Type B pancreatic cell (in vitro differentiated cells): ENCODE measurements at regions not wholly inside any gene's neighbourhood (a gene's known extent, or its start where the extent isn't known, plus 50 kb on each side); places are given as distances from the start of the nearest gene placed in this dataset.

ENCODE experiments used
- DNase-seq: peaks from one replicate; pipeline ENCODE4 v3.0.0; 2021; ENCODE audit warnings: mixed read lengths; ENCODE audit not compliant: unreplicated experiment; ENCODE audit errors: extremely low spot score
- H3K27ac Mint-ChIP-seq: 2 replicates; pipeline ENCODE4 v1.8.0; 2021; ENCODE audit warnings: mild to moderate bottlenecking, mixed read lengths
- H3K27me3 Mint-ChIP-seq: 2 replicates; pipeline ENCODE4 v1.8.0; 2021; ENCODE audit warnings: mixed read lengths
- H3K36me3 Mint-ChIP-seq: 2 replicates; pipeline ENCODE4 v1.8.0; 2021; ENCODE audit warnings: mixed read lengths
- H3K4me1 Mint-ChIP-seq: one replicate; pipeline ENCODE4 v1.8.0; 2021; ENCODE audit warnings: mixed read lengths; ENCODE audit not compliant: unreplicated experiment
- H3K4me3 Mint-ChIP-seq: 2 replicates; pipeline ENCODE4 v1.8.0; 2021; ENCODE audit warnings: mild to moderate bottlenecking, mixed read lengths
- H3K9me3 Mint-ChIP-seq: 2 replicates; pipeline ENCODE4 v1.8.0; 2021; ENCODE audit warnings: mixed read lengths
- TF ChIP-seq, protein P1 (sequence below): fragments of 200-600 bp; sonication (generic); conservative IDR thresholded peaks from 2 replicates; pipeline ENCODE4 v1.5.0; 2021; ENCODE audit warnings: antibody characterized with exemption, mild to moderate bottlenecking

DNA sequence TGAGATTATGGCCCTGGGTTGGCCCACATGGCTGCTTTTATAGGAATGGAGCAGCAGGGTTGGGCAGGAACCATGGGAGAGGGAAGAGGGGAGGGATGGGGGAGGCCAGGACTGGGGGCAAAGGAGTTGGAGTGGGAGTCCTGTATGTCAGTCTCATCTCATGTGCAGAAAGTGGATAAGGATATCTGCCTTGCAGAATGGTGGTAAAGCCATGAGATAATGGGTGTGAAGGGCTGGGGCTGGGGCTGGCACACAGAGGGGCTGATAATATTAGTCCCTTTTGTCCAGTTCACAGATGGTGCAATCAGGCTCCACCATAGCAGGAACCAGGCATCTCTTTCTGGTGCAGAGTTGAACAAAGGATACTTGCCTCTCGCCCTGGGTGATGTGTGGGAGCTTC is 101.3 kb downstream of the MRM1 start:
- Mint-ChIP-seq H3K9me3 (no peaks in the 10 kb centered on the region), H3K4me1 (no peaks in the 10 kb centered on the region), H3K36me3 (no peaks in the 10 kb centered on the region), H3K27me3 (peaks cover 82% of the 10 kb centered on the region), H3K4me3 (no peak overlapping the region), H3K27ac (no peak overlapping the region)
- TF ChIP-seq, protein P1, sequence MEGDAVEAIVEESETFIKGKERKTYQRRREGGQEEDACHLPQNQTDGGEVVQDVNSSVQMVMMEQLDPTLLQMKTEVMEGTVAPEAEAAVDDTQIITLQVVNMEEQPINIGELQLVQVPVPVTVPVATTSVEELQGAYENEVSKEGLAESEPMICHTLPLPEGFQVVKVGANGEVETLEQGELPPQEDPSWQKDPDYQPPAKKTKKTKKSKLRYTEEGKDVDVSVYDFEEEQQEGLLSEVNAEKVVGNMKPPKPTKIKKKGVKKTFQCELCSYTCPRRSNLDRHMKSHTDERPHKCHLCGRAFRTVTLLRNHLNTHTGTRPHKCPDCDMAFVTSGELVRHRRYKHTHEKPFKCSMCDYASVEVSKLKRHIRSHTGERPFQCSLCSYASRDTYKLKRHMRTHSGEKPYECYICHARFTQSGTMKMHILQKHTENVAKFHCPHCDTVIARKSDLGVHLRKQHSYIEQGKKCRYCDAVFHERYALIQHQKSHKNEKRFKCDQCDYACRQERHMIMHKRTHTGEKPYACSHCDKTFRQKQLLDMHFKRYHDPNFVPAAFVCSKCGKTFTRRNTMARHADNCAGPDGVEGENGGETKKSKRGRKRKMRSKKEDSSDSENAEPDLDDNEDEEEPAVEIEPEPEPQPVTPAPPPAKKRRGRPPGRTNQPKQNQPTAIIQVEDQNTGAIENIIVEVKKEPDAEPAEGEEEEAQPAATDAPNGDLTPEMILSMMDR = no peak
- no peak for DNase-seq

- peak; percentile 88 for DNase-seq
- no peak overlapping the region for H3K27ac Mint-ChIP-seq
- H3K9me3 Mint-ChIP-seq = no peaks in the 10 kb centered on the region
- H3K4me3 Mint-ChIP-seq = no peak overlapping the region
- no peaks in the 10 kb centered on the region for H3K4me1 Mint-ChIP-seq
- TF ChIP-seq, protein P1 = no peak
- H3K36me3 Mint-ChIP-seq = no peaks in the 10 kb centered on the region
- H3K27me3 Mint-ChIP-seq = peaks cover 78% of the 10 kb centered on the region
Measured at GRCh38 chr17:36703860-36704266, 102.5 kb downstream of the MRM1 start.

GRCh38 chr17:36705283-36705795 is 104.0 kb downstream of the MRM1 start:
- DNase-seq = no peak
- H3K9me3 Mint-ChIP-seq = no peaks in the 10 kb centered on the region
- H3K4me1 Mint-ChIP-seq = no peaks in the 10 kb centered on the region

GRCh38 chr17:36705874-36706731 is 104.7 kb downstream of the MRM1 start:
- Mint-ChIP-seq H3K9me3 (no peaks in the 10 kb centered on the region), H3K4me3 (no peak overlapping the region), H3K27me3 (peaks cover 63% of the 10 kb centered on the region), H3K4me1 (no peaks in the 10 kb centered on the region), H3K27ac (no peak overlapping the region), H3K36me3 (no peaks in the 10 kb centered on the region)
- no peak for DNase-seq
- TF ChIP-seq, protein P1 = peak; percentile 76

More at GRCh38 chr17:36705283-36705795, 104.0 kb downstream of the MRM1 start:
- TF ChIP-seq, protein P1 = no peak
- H3K27ac Mint-ChIP-seq = no peak overlapping the region
- H3K4me3 Mint-ChIP-seq = no peak overlapping the region
- no peaks in the 10 kb centered on the region for H3K36me3 Mint-ChIP-seq
- peaks cover 69% of the 10 kb centered on the region for H3K27me3 Mint-ChIP-seq

GRCh38 chr17:36707904-36708303 is 106.5 kb downstream of the MRM1 start:
- no peaks in the 10 kb centered on the region for H3K9me3 Mint-ChIP-seq
- no peaks in the 10 kb centered on the region for H3K4me1 Mint-ChIP-seq
- DNase-seq = no peak
- peaks cover 59% of the 10 kb centered on the region for H3K27me3 Mint-ChIP-seq
- TF ChIP-seq, protein P1 = no peak
- H3K36me3 Mint-ChIP-seq = no peaks in the 10 kb centered on the region
- no peak overlapping the region for H3K4me3 Mint-ChIP-seq
- no peak overlapping the region for H3K27ac Mint-ChIP-seq
